Nucleus accumbens (tissue), 56 donors: ENCODE measurements at regions not wholly inside any gene's neighbourhood (a gene's known extent, or its start where the extent isn't known, plus 50 kb on each side); places are given as distances from the start of the nearest gene placed in this dataset.
A peak's percentile ranks its signal among the peaks of the same experiment; 100 is the strongest.

ENCODE experiments used
- DNase-seq, 56 donors: peaks; one replicate each; lab custom pipeline; 2025; lab: John Stamatoyannopoulos, UW

- DNase-seq: no peak
Observed at GRCh38 chr6:168137024-168137423, 58.0 kb upstream of the FRMD1 start.

GRCh38 chr6:168136622-168137021, 57.6 kb upstream of the FRMD1 start:
- no peak for DNase-seq

GRCh38 chr6:168136001-168136400, 57.0 kb upstream of the FRMD1 start:
- no peak for DNase-seq

GRCh38 chr6:168134560-168135201, 55.7 kb upstream of the FRMD1 start:
- no peak for DNase-seq

GRCh38 chr6:168133687-168134559, 54.9 kb upstream of the FRMD1 start:
- no peak for DNase-seq

GRCh38 chr6:168133168-168133561, 54.2 kb upstream of the FRMD1 start:
- peak in 36 of 56 donors; percentile 9 to 74 (median 50) for DNase-seq

- peak in 53 of 56 donors; percentile 24 to 91 (median 72) for DNase-seq
Observed at GRCh38 chr6:168132531-168133167, 53.6 kb upstream of the FRMD1 start.

GRCh38 chr6:168131464-168132415, 52.7 kb upstream of the FRMD1 start:
- no peak for DNase-seq

- DNase-seq: no peak
Observed at GRCh38 chr6:168130697-168131371, 51.8 kb upstream of the FRMD1 start.

- DNase-seq: no peak
Observed at GRCh38 chr6:168130168-168130696, 51.2 kb upstream of the FRMD1 start.

- no peak for DNase-seq
Observed at GRCh38 chr6:168129292-168130167, 50.5 kb upstream of the FRMD1 start.

GRCh38 chr6:168128631-168129291, 49.7 kb upstream of the FRMD1 start:
- no peak for DNase-seq
